Esophagus squamous epithelium (tissue), 4 donors: ENCODE measurements at regions not wholly inside any gene's neighbourhood (a gene's known extent, or its start where the extent isn't known, plus 50 kb on each side); places are given as distances from the start of the nearest gene placed in this dataset.

Experiments
- CTCF ChIP-seq, 6 experiments: fragments of 450-650 bp in 4 of 6; fragments of 200-600 bp in 2 of 6; sonication (generic) in 2 of 6; IDR thresholded peaks; one replicate each; pipeline ENCODE4 v1.5.1; 2016 to 2019; ENCODE audit warnings: antibody characterized with exemption in 6 of 6, mild to moderate bottlenecking in 4 of 6, moderate library complexity in 4 of 6
- POLR2A ChIP-seq, 4 donors: fragments of 450-650 bp; IDR thresholded peaks; one replicate each; pipeline ENCODE4 v1.6.1; 2017; ENCODE audit warnings: antibody characterized with exemption in 4 of 4, mild to moderate bottlenecking in 4 of 4, moderate library complexity in 3 of 4

- no peak for TF ChIP-seq CTCF (IDR thresholded peaks at IDR 0.05)
- TF ChIP-seq POLR2A (IDR thresholded peaks at IDR 0.05) = no peak
Observed at GRCh38 chr10:131500892-131501291, 189.4 kb upstream of the TCERG1L start.
